EH (cell line): ENCODE measurements at regions not wholly inside any gene's neighbourhood (a gene's known extent, or its start where the extent isn't known, plus 50 kb on each side); places are given as distances from the start of the nearest gene placed in this dataset.

Experiments used
- DNase-seq: peaks from one replicate; pipeline ENCODE4 v3.0.0-alpha.2; 2015; ENCODE audit warnings: low read depth

DNA sequence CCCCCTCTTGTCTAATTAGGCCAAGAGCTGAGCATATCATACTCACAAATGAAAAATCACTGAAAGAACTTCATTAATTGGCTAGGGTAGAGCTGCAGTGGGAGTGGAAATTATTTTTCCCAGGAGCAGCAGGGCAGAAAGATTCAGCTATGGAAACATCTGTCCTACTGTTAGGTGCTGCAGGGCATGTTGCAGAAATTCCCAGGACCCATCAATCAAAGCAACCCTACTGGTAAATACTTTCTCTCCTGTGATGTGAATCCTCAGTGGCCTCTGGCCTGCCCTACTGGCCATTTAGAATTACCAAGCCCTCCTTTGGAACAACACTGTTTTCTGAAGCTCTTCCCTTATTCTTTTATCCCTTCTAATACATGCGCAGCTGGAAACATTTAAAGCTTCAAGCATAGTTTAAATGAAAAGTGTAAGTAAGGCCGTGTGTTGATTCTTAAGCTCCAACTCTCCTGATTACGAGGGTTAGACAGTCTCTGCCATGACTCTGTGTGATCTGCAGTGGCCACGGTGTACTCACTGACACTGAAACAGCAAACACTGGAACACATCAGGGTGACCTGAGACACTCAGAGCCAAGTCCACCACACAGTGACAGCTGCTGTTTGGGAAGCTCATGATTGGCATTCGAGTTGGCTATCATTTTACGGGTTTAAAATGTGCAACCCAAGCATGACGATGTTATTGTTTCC lies 62.6 kb upstream of the TMCC3 start:
- DNase-seq: no peak

DNA sequence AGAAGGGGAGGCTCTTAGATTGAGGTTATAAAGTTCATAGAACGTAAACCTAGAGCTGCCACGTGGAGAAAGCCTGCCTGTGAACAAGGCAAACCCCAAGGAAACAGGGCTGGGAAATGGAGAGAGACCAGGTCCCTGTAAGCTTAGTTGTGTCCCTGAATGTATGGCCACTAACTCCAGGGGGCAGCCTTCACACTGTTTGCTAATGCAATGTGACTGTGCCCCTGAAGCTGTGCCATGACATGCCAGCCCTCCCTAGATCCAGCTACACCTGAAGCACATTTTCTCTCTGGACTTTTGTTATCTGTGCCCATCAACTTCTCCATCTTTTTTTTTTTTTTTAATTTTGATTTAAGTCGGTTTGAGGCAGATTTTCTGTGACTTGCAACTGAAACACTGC lies 60.6 kb upstream of the TMCC3 start:
- DNase-seq: peak; percentile 48

DNA sequence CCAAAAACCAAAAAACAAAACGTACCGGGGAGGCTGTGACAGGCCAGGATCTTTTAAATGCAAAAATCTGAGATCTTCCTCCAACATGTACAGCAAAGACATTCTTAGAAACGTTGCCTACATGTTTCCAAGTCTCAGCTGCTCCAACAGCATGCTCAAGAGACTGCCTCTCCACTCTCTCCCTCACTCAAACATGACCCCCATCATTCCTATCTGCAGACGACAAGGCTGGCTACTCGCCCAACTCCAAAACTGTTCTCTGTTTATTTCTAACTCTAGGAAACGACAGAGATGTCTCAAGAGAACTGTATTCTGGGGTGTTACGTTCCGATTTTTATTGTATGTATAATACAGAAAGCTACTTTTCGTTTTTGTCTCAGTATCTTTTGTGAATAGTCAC lies 57.5 kb upstream of the TMCC3 start:
- DNase-seq: peak; percentile 33

DNA sequence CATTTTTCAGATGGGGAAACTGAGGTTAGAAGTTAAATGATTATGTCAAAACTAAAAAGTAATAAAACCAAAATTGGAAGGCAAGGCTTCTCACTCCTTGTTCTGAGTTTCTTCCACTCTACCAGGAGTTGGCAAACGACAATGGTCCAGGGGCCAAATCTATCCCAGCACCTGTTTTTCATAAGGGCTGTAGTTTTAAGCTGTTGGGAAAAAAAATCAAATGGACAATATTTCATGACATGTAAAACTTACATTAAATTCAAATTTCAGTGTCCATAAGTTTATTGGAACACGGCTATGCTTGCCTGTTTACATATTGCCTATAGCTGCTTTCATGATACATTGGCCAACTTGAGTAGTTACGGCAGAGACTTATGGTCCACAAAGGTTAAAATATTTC lies 56.7 kb upstream of the TMCC3 start:
- no peak for DNase-seq

DNA sequence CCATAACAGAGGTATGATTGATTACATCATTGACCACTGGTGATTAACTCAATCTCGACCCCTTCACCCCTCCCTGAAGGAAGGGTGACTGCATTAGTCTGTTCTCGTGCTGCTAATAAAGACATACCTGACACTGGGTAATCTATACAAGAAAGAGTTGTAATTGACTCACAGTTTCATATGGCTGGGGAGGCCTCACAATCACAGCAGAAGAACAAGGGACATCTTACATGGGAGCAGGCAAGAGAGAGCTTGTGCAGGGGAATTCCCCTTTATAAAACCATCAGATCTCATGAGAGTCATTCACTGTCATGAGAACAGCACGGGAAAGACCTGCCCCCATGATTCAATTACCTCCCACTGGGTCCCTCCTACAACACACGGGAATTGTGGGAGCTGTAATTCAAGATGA lies 55.9 kb upstream of the TMCC3 start:
- no peak for DNase-seq

DNA sequence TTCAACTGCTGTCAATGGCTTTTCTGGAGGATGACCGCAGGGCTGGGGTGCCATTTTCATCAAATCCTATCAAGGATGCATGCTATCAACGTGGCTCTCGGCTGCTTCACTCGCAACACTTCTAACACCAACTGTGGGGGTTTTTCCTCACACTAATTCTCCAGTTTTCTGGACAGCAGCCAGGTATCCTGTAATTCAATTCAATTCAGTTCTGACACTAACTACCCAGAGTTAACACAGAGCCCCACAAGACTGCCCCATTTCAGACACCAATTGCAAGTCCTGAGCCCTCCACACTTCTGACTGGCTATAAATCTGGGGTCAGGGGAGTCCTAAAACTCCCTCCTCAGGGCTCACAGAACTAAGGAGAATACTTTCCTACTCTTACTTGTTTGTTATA lies 55.3 kb upstream of the TMCC3 start:
- no peak for DNase-seq

DNA sequence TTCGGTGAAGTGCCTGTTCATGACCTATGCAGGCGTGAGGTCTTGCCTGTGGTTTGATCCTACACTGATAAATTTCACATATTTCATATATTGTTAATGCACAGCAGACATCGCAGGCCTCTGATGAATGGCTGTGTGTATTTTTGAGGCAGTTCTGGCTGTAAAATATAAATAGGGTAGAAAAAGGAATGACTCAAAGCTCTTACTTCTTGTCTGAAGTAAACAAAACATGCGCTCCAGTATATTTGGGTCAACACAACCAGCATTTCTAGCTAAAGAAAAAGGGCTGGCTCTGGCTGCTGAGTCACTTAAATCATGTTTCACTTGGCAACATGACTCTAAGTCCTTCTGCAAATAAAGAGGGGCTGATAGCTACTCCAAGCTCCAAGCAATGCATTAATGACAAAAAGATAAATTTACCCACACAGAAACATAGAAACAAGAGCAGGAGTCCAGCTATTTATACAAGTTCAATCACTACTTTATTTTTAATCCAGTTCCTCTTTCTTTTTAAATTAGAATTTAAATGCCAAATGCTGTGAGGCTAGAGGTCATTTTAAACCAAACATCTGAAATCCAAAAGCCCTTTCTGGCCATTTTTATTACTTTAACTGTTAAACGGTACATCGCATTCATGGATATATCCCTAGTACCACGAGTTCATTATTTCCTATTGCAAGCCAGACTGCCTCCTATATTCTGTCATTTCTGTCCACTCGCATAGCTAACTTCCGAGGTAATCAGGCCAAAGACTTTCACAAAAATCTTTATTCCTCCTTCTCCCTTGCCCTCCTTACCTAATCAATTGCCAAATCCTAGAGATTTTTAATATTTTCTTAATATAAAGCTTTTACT lies 54.3 kb upstream of the TMCC3 start:
- peak; percentile 66 for DNase-seq

DNA sequence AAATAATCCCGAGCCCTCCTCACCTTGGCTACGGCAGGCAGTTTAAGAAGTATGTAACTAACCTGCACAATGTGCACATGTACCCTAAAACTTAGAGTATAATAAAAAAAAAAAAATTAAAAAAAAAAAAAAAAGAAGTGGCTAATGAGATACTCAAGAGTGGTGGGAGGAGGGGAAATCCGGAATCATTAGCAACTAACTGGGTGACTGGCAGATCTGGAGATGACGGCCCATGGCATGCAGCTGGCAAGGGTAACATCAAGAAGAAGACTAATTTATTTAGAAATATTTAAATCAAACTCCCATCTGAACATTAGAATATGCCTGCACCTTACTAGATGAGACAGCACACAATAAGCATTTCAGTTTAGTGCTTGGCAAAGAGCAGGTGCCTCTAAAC lies 52.3 kb upstream of the TMCC3 start:
- DNase-seq: no peak

DNA sequence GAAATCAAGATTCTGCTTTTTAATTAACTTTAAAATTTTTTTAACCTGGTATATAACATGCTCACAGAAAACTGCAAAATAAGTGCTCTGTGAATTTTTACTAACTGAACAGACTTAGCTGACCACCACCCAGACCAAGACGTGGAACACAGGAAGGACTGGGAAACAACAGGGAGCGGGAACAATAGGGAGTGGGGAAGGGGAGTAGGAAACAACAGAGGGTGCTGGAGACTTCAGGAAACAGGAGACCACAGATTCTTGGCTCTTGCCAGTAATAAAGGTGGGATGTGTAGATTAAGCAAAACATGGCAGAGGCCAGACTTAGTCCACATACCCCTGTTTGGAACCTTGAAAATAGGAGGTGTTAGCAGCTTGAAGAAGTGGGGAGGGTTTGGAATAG lies 51.4 kb upstream of the TMCC3 start:
- DNase-seq: no peak

DNA sequence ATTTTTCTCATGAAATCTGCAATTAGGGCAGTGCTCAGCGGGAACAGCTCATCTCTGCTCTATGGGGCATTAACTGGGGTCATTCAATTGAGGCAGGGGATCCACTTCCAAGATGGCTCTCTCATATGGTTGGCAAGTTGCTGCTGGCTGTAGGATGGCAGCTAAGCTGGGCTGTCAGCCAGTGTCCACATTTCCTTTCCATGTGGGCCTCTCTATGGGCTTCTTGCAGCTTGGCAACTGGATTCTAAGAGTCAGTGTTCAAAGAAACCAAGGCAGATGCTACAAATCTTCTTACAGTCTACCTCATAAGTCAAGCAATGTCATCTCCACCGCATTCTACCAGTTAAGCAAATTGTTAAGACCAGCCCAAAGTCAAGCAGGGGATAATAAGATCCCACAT lies 50.3 kb upstream of the TMCC3 start:
- DNase-seq: no peak
